ENCODE measurements at regions not wholly inside any gene's neighbourhood (a gene's known extent, or its start where the extent isn't known, plus 50 kb on each side); places are given as distances from the start of the nearest gene placed in this dataset.

GRCh38 chr7:17534348-17534747, 235.9 kb downstream of the AHR start:
- Mint-ChIP-seq H3K27ac (no peak overlapping the region), H3K36me3 (no peaks in the 10 kb centered on the region)

DNA sequence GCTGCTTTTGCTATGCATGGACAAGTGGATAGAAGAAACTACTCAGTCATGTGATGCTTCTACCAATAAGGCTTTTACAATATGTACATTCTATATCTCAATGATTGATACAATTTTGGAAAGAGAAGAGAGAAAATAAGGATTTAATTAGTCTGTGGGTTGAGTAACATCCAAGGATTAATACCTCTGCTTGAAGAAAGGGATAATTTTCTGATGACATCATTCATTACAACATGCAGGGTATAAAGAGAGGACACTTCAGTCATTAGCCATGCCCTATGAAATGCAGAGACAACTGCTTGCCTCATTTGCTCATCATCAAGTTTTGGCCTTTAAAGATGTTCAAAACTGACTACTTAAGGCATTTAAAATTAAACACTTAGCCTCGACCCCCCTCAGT, 237.3 kb downstream of the AHR start:
- no peaks in the 10 kb centered on the region for H3K36me3 ChIP-seq (ENCODE audit: insufficient read depth, low read length)
- H3K4me3 Mint-ChIP-seq: no peak overlapping the region
- CTCF ChIA-PET: no interaction called here
- H3K4me1 ChIP-seq (ENCODE audit: insufficient read depth, low read length): no peaks in the 10 kb centered on the region
- H3K27ac Mint-ChIP-seq: no peak overlapping the region
- no peaks in the 10 kb centered on the region for H3K36me3 Mint-ChIP-seq
- H3K27me3 ChIP-seq (ENCODE audit: insufficient read depth, low read length, poor library complexity, severe bottlenecking): no peaks in the 10 kb centered on the region
- H3K27me3 Mint-ChIP-seq: peaks cover 11 to 13% of the 10 kb centered on the region in 2 donors
- H3K9me3 ChIP-seq (ENCODE audit: low read length): no peaks in the 10 kb centered on the region
- H3K4me3 ChIP-seq (ENCODE audit: low read length): no peak overlapping the region
- no peaks in the 10 kb centered on the region for H3K9me3 Mint-ChIP-seq
- no peak overlapping the region for H3K27ac ChIP-seq (ENCODE audit: low read depth, low read length)
- peaks cover 0 to 2% (median 0%) of the 10 kb centered on the region in 3 donors for H3K4me1 Mint-ChIP-seq
- DNase-seq: no peak
- POLR2A ChIA-PET: no interaction called here

More at GRCh38 chr7:17534348-17534747, 235.9 kb downstream of the AHR start:
- no peaks in the 10 kb centered on the region for H3K27me3 ChIP-seq (ENCODE audit: insufficient read depth, low read length, poor library complexity, severe bottlenecking)
- Mint-ChIP-seq H3K4me1 (peaks cover 0 to 2% (median 0%) of the 10 kb centered on the region in 3 donors), H3K9me3 (no peaks in the 10 kb centered on the region), H3K27me3 (peaks cover 11 to 13% of the 10 kb centered on the region in 2 donors), H3K4me3 (no peak overlapping the region)
- H3K4me1 ChIP-seq (ENCODE audit: insufficient read depth, low read length): no peaks in the 10 kb centered on the region
- no peak for DNase-seq
- H3K36me3 ChIP-seq (ENCODE audit: insufficient read depth, low read length): no peaks in the 10 kb centered on the region
- no peak overlapping the region for H3K4me3 ChIP-seq (ENCODE audit: low read length)
- H3K27ac ChIP-seq (ENCODE audit: low read depth, low read length): no peak overlapping the region
- H3K9me3 ChIP-seq (ENCODE audit: low read length): no peaks in the 10 kb centered on the region
- CTCF ChIA-PET: no interaction called here
- POLR2A ChIA-PET: no interaction called here

- Histone ChIP-seq H3K4me3 (ENCODE audit: low read length) (no peak overlapping the region), H3K9me3 (ENCODE audit: low read length) (no peaks in the 10 kb centered on the region), H3K27me3 (ENCODE audit: insufficient read depth, low read length, poor library complexity, severe bottlenecking) (no peaks in the 10 kb centered on the region), H3K4me1 (ENCODE audit: insufficient read depth, low read length) (no peaks in the 10 kb centered on the region), H3K36me3 (ENCODE audit: insufficient read depth, low read length) (no peaks in the 10 kb centered on the region), H3K27ac (ENCODE audit: low read depth, low read length) (no peak overlapping the region)
- Mint-ChIP-seq H3K9me3 (no peaks in the 10 kb centered on the region), H3K27ac (no peak overlapping the region), H3K4me1 (no peaks in the 10 kb centered on the region), H3K27me3 (peaks cover 2 to 13% of the 10 kb centered on the region in 2 donors), H3K4me3 (no peak overlapping the region), H3K36me3 (no peaks in the 10 kb centered on the region)
- POLR2A ChIA-PET: no interaction called here
- DNase-seq: no peak
- CTCF ChIA-PET: no interaction called here
Observed at GRCh38 chr7:17544401-17544800, 245.9 kb downstream of the AHR start.

DNA sequence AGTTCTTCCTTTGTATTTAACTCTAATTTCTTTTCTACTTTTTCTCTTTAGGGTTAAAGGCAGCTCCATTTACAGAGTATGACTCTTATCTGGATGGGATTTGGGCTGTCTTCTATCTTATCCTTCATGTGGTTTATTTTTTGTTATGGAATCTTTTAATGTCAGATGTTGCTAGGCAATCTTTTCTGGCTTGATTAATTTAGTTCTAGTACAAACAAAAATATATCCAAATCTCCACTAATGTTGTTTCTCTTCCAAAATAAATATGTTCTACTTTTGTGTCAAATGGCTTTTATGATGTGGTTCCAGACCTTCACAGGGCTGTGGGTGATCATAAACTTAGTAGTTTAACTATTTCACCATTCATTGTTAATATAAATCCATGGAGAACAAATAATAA, 246.9 kb downstream of the AHR start:
- H3K27ac Mint-ChIP-seq: no peak overlapping the region
- H3K9me3 Mint-ChIP-seq: no peaks in the 10 kb centered on the region
- H3K36me3 ChIP-seq (ENCODE audit: insufficient read depth, low read length): no peaks in the 10 kb centered on the region
- no peaks in the 10 kb centered on the region for H3K36me3 Mint-ChIP-seq
- H3K4me3 Mint-ChIP-seq: no peak overlapping the region
- POLR2A ChIA-PET: no interaction called here
- no peak for DNase-seq
- CTCF ChIA-PET: no interaction called here
- no peak overlapping the region for H3K27ac ChIP-seq (ENCODE audit: low read depth, low read length)
- peaks cover 2 to 13% of the 10 kb centered on the region in 2 donors for H3K27me3 Mint-ChIP-seq
- H3K4me3 ChIP-seq (ENCODE audit: low read length): no peak overlapping the region
- no peaks in the 10 kb centered on the region for H3K9me3 ChIP-seq (ENCODE audit: low read length)
- no peaks in the 10 kb centered on the region for H3K4me1 ChIP-seq (ENCODE audit: insufficient read depth, low read length)
- no peaks in the 10 kb centered on the region for H3K4me1 Mint-ChIP-seq
- no peaks in the 10 kb centered on the region for H3K27me3 ChIP-seq (ENCODE audit: insufficient read depth, low read length, poor library complexity, severe bottlenecking)

DNA sequence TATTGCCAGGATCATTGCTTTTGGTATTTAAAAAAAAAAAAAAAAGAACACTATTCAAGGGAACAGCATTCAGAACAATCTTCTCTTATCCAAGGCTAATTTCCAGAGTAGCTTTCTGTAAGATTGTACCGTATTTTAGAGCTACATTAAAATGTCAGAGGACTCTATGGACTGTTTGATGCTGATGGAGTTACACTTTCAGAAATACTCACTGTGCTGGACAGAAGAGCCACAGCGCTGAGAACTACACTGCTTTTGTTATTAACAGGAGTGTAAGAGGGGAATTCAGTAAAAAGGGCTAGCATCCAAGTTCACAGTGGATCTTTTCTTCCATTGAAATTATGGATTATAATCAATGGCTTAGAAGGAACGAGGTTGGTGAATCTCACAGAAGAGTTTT, 247.7 kb downstream of the AHR start:
- H3K4me1 ChIP-seq (ENCODE audit: insufficient read depth, low read length): no peaks in the 10 kb centered on the region
- DNase-seq: no peak
- H3K36me3 ChIP-seq (ENCODE audit: insufficient read depth, low read length): no peaks in the 10 kb centered on the region
- ChIA-PET POLR2A (no interaction called here), CTCF (no interaction called here)
- H3K36me3 Mint-ChIP-seq: no peaks in the 10 kb centered on the region
- H3K4me3 Mint-ChIP-seq: no peak overlapping the region
- H3K4me1 Mint-ChIP-seq: no peaks in the 10 kb centered on the region
- H3K9me3 ChIP-seq (ENCODE audit: low read length): no peaks in the 10 kb centered on the region
- no peak overlapping the region for H3K4me3 ChIP-seq (ENCODE audit: low read length)
- no peaks in the 10 kb centered on the region for H3K27me3 ChIP-seq (ENCODE audit: insufficient read depth, low read length, poor library complexity, severe bottlenecking)
- no peak overlapping the region for H3K27ac ChIP-seq (ENCODE audit: low read depth, low read length)
- no peaks in the 10 kb centered on the region for H3K9me3 Mint-ChIP-seq
- no peak overlapping the region for H3K27ac Mint-ChIP-seq
- peaks cover 2 to 13% of the 10 kb centered on the region in 2 donors for H3K27me3 Mint-ChIP-seq

- Histone ChIP-seq H3K4me1 (ENCODE audit: insufficient read depth, low read length) (no peaks in the 10 kb centered on the region), H3K9me3 (ENCODE audit: low read length) (no peaks in the 10 kb centered on the region), H3K27ac (ENCODE audit: low read depth, low read length) (no peak overlapping the region), H3K4me3 (ENCODE audit: low read length) (no peak overlapping the region), H3K27me3 (ENCODE audit: insufficient read depth, low read length, poor library complexity, severe bottlenecking) (no peaks in the 10 kb centered on the region), H3K36me3 (ENCODE audit: insufficient read depth, low read length) (no peaks in the 10 kb centered on the region)
- CTCF ChIA-PET: no interaction called here
- Mint-ChIP-seq H3K4me3 (no peak overlapping the region), H3K36me3 (no peaks in the 10 kb centered on the region), H3K9me3 (no peaks in the 10 kb centered on the region), H3K27ac (no peak overlapping the region), H3K4me1 (no peaks in the 10 kb centered on the region), H3K27me3 (peaks cover 2 to 13% of the 10 kb centered on the region in 2 donors)
- POLR2A ChIA-PET: no interaction called here
- DNase-seq: no peak
Observed at GRCh38 chr7:17546592-17546991, 248.1 kb downstream of the AHR start.

DNA sequence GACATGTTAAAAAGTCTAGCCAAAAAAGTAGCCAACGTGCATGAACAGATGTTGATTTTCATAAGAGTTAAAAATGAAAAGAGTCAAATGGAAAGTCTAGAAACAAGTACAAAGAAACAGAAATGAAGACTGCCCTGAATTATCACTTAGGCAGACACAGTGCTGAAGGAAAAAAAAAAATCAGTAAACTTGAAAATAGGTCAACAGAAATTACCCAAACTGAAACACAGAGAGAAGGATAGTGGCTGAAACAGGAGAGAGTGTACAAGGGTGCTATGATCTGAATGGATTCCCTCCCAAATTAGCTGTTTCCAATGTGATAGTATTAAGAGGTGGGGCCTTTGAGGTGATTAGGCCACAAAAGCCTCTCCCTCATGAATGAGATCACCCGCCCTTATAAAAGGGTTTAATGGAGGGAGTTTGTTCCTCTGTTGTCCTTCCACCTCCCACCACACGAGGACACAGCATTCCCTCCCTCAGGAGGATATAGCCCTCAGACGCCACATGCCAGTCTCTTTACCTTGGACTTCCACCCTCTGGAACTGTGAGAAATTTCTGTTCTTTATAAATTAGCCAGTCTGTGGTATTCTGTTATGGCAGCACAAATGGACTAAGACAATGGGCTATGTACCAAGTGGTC, 249.7 kb downstream of the AHR start:
- Mint-ChIP-seq H3K4me1 (no peaks in the 10 kb centered on the region), H3K9me3 (no peaks in the 10 kb centered on the region), H3K36me3 (no peaks in the 10 kb centered on the region), H3K4me3 (no peak overlapping the region), H3K27ac (no peak overlapping the region), H3K27me3 (peaks cover 2 to 13% of the 10 kb centered on the region in 2 donors)
- ChIA-PET CTCF (no interaction called here), POLR2A (no interaction called here)
- Histone ChIP-seq H3K9me3 (ENCODE audit: low read length) (no peaks in the 10 kb centered on the region), H3K27ac (ENCODE audit: low read depth, low read length) (no peak overlapping the region), H3K4me3 (ENCODE audit: low read length) (no peak overlapping the region), H3K4me1 (ENCODE audit: insufficient read depth, low read length) (no peaks in the 10 kb centered on the region), H3K36me3 (ENCODE audit: insufficient read depth, low read length) (no peaks in the 10 kb centered on the region), H3K27me3 (ENCODE audit: insufficient read depth, low read length, poor library complexity, severe bottlenecking) (no peaks in the 10 kb centered on the region)
- DNase-seq: no peak

DNA sequence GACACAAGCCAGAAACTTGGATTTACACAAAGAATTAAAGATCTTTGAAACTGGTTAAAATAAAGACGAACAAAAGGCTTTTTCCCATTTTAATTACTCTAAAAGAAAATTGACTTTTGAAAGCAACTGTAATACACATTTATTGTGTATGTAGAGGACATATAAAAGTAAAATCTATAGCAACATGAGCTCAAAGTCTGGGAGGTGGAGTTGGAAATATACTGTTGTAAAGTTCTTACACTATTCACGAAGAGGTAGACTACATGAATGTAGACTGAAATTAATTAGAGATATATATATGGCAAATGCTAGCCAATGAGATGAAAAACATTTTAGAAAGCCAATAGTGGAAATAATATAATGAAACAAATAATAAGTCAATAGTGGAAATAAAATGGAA, 251.0 kb downstream of the AHR start:
- DNase-seq: no peak
- CTCF ChIA-PET: no interaction called here
- H3K27ac Mint-ChIP-seq: no peak overlapping the region

GRCh38 chr7:17552373-17552772, 253.9 kb downstream of the AHR start:
- DNase-seq: no peak
- no peak overlapping the region for H3K4me3 ChIP-seq (ENCODE audit: low read length)
- H3K27me3 ChIP-seq (ENCODE audit: insufficient read depth, low read length, poor library complexity, severe bottlenecking): no peaks in the 10 kb centered on the region
- no peaks in the 10 kb centered on the region for H3K36me3 ChIP-seq (ENCODE audit: insufficient read depth, low read length)
- Mint-ChIP-seq H3K4me3 (no peak overlapping the region), H3K4me1 (no peaks in the 10 kb centered on the region), H3K27me3 (peaks cover 0 to 2% of the 10 kb centered on the region in 2 donors), H3K36me3 (no peaks in the 10 kb centered on the region), H3K27ac (no peak overlapping the region), H3K9me3 (no peaks in the 10 kb centered on the region)
- ChIA-PET POLR2A (no interaction called here), CTCF (no interaction called here)
- H3K9me3 ChIP-seq (ENCODE audit: low read length): no peaks in the 10 kb centered on the region
- no peaks in the 10 kb centered on the region for H3K4me1 ChIP-seq (ENCODE audit: insufficient read depth, low read length)
- H3K27ac ChIP-seq (ENCODE audit: low read depth, low read length): no peak overlapping the region

More for the DNA sequence above, 251.0 kb downstream of the AHR start:
- POLR2A ChIA-PET: no interaction called here
- Mint-ChIP-seq H3K4me3 (no peak overlapping the region), H3K36me3 (no peaks in the 10 kb centered on the region), H3K9me3 (no peaks in the 10 kb centered on the region), H3K4me1 (no peaks in the 10 kb centered on the region), H3K27me3 (peaks cover 2 to 9% of the 10 kb centered on the region in 2 donors)
- no peak overlapping the region for H3K27ac ChIP-seq (ENCODE audit: low read depth, low read length)
- H3K36me3 ChIP-seq (ENCODE audit: insufficient read depth, low read length): no peaks in the 10 kb centered on the region
- no peaks in the 10 kb centered on the region for H3K4me1 ChIP-seq (ENCODE audit: insufficient read depth, low read length)
- H3K4me3 ChIP-seq (ENCODE audit: low read length): no peak overlapping the region
- H3K27me3 ChIP-seq (ENCODE audit: insufficient read depth, low read length, poor library complexity, severe bottlenecking): no peaks in the 10 kb centered on the region
- H3K9me3 ChIP-seq (ENCODE audit: low read length): no peaks in the 10 kb centered on the region

Measured in CD8-positive, alpha-beta memory T cell (primary cell).